Small intestine (tissue), 7 donors: ENCODE measurements at regions not wholly inside any gene's neighbourhood (a gene's known extent, or its start where the extent isn't known, plus 50 kb on each side); places are given as distances from the start of the nearest gene placed in this dataset.
"Not testable (repeated sequence)": the region's sequence is repeated elsewhere in the genome, so short reads cannot be mapped to it uniquely, and the experiment has no call there.

Experiments
- DNase-seq, 2 donors: peaks; one replicate each; pipeline versions ENCODE4 v3.0.0 to v3.0.0-alpha.2; 2013
- FAIRE-seq: peaks from 2 replicates; lab custom pipeline; 2012; peaks lifted over from hg19 to GRCh38; lab: Jason Lieb, UNC
- H3K27ac ChIP-seq, 3 donors: one replicate each; pipeline ENCODE4 v1.5.1; 2013; ENCODE audit warnings: low read length in 2 of 3, mild to moderate bottlenecking in 2 of 3, control low read depth in 1 of 3, inconsistent platforms in 1 of 3, low read depth in 1 of 3, moderate library complexity in 1 of 3
- H3K27me3 ChIP-seq, 3 donors: one replicate each; pipeline ENCODE4 v1.6.1; 2013; ENCODE audit warnings: low read length in 3 of 3, inconsistent platforms in 1 of 3; ENCODE audit not compliant: control insufficient read depth in 3 of 3, insufficient read depth in 3 of 3
- H3K36me3 ChIP-seq, 3 donors: one replicate each; pipeline ENCODE4 v1.6.1; 2013; ENCODE audit warnings: low read length in 3 of 3, inconsistent platforms in 1 of 3, low read depth in 1 of 3, mild to moderate bottlenecking in 1 of 3, moderate library complexity in 1 of 3; ENCODE audit not compliant: control insufficient read depth in 3 of 3, insufficient read depth in 2 of 3
- H3K4me1 ChIP-seq, 3 donors: one replicate each; pipeline ENCODE4 v1.6.1; 2013; ENCODE audit warnings: low read length in 2 of 3, inconsistent platforms in 1 of 3, low read depth in 1 of 3, mild to moderate bottlenecking in 1 of 3, moderate library complexity in 1 of 3; ENCODE audit not compliant: control insufficient read depth in 3 of 3, insufficient read depth in 2 of 3
- H3K4me3 ChIP-seq, 3 donors: one replicate each; pipeline ENCODE4 v1.5.1; 2013; ENCODE audit warnings: low read length in 3 of 3, control low read depth in 1 of 3, inconsistent platforms in 1 of 3, low read depth in 1 of 3, mild to moderate bottlenecking in 1 of 3, moderate library complexity in 1 of 3
- H3K9me3 ChIP-seq, 2 donors: one replicate each; pipeline ENCODE4 v1.6.1; 2013; ENCODE audit warnings: low read depth in 1 of 2, low read length in 1 of 2; ENCODE audit not compliant: control insufficient read depth in 2 of 2, insufficient read depth in 1 of 2
- WGBS, 3 donors: extraction: QIAGEN DNeasy Blood & Tissue Kit; methylation state at CpG; one replicate each; pipeline ENCODE4 v1.1.7; 2013; 5-methylcytosine and 5-hydroxymethylcytosine counted together
- donor health status: healthy with polysubstance abuse.
- donor health status: control.
- donor health status: control.
- donor health status: Bipolar disorder and iron deficiency.
- donor health status: healthy.

DNA sequence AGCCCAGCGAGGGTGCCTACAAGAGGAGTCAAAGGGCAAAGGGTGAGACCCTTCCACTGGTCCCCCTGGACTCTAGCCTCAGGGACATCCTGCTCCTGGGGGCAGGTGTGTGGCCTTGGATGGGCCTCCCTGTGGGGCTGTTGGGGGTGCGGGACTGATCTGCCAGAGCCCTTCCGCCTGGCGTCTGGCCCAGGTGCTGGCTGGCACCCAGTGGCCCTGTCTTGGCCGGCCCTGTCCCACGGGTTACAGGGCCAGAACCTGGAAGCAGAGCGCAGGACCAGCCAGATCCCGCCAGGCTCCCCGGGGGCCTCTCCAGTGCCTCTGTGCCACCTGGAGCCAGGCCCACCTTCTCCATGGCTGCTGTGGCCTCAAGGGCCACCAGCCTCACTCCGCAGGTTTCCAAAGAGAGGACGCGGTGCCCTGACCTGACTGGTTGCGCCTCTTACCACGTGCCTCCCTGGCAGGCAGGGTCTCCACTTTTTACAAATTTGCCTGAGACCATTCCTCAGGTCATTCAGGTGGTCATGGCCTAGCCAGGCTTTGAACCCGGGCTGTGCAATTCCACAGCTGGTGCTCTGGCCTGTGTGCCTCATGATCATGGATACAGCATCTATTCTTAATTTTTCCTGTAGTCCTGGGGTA, 444.8 kb downstream of the SPATA31D1 start:
- not testable (repeated sequence) for H3K4me1 ChIP-seq, H3K27ac ChIP-seq, H3K27me3 ChIP-seq, FAIRE-seq, DNase-seq, H3K4me3 ChIP-seq, H3K36me3 ChIP-seq
- H3K9me3 ChIP-seq = peaks cover 0 to 25% of the 10 kb centered on the region in 2 donors
- WGBS, 3 donors = 91 to 94% (median 91%) methylated on average over 15 of the region's 15 CpGs

DNA sequence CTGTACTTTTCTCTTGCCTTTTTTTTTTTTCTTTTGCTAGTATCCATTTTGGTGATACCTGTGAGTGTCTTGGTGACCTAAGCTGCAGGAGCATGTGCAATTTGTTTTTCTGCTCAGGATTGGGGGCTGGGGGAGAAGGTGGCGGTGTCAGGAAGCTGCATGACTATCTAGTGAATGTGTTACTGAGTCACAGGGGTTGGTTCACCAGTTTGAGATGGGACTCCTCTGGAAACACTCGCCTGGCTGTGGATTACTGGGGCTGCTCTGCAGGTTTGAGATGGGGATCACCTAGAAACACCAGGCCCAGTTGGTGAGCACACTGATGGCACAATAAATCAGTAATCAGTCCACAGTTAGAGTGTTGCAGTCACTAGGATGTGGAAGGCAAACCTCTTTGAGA, 447.9 kb downstream of the SPATA31D1 start:
- no peak for FAIRE-seq
- no peak overlapping the region for H3K4me3 ChIP-seq
- 82 to 90% (median 90%) methylated on average over 2 of the region's 2 CpGs for WGBS, 3 donors

DNA sequence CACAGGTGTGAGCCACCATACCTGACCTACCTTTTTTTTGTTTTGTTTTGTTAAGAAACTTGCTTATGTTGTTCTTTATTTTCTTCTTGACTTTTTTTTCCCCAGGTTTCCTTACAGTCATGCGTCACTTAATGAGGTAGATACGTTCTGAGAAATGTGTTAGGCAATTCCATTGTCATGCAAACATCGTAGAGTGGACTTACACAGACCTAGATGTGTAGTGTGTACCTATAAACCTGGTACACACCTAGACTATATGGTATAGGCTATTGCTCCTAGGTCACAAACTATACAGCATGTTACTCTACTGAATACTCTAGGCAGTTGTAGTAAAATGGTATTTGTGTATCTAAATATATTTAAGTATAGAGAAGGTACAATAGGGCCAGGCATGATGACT, 448.6 kb downstream of the SPATA31D1 start:
- 84 to 99% (median 90%) methylated on average over 3 of the region's 3 CpGs for WGBS, 3 donors
- H3K27ac ChIP-seq, H3K4me3 ChIP-seq, DNase-seq, H3K4me1 ChIP-seq, H3K36me3 ChIP-seq, FAIRE-seq, H3K27me3 ChIP-seq: not testable (repeated sequence)
- H3K9me3 ChIP-seq = peaks cover 0 to 34% of the 10 kb centered on the region in 2 donors

More for the DNA sequence above, 447.9 kb downstream of the SPATA31D1 start:
- Histone ChIP-seq H3K27ac (no peak overlapping the region), H3K36me3 (no peaks in the 10 kb centered on the region), H3K9me3 (peaks cover 0 to 37% of the 10 kb centered on the region in 2 donors), H3K27me3 (no peaks in the 10 kb centered on the region), H3K4me1 (no peaks in the 10 kb centered on the region)
- no peak for DNase-seq

DNA sequence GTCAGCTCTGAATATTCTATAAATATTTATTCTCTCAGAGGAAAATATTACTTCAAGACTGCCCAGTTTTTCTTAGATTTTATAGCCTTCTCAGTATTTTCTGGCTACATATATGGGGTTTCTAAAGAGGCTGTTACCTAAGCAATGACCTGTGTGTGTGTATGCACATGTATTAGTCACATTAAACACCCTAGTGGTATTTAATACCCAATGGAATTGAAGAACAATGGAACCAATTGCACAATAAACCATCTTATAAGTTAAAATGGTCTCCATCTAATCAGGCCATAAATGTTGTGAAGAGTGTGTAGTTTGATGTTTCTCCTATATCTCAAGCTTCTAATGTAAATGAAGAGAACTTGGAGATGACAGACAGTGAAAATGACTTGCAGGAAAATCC, 450.0 kb downstream of the SPATA31D1 start:
- Histone ChIP-seq H3K4me3 (no peak overlapping the region), H3K27ac (no peak overlapping the region), H3K9me3 (peaks cover 0 to 29% of the 10 kb centered on the region in 2 donors), H3K27me3 (no peaks in the 10 kb centered on the region), H3K4me1 (no peaks in the 10 kb centered on the region), H3K36me3 (no peaks in the 10 kb centered on the region)
- DNase-seq = no peak
- no peak for FAIRE-seq

DNA sequence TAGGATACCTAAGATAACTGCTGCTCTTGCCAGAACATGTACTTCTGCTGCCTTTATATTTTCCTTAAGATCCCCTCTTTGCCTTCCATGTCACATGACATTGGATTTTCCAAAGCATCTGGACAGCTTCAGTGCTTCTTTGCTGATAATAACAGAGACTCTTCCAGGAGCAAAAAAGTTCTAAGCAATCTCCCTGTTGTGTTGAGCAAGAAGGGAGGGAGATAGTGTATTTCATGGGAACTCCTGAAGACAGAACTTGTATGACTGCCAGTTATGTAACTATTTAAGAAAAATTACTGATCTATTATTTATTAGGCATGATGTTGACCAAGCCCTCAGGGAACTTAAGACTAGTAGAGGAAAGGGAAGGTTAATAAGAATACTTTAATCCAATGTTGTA, 454.7 kb downstream of the SPATA31D1 start:
- Histone ChIP-seq H3K27me3 (no peaks in the 10 kb centered on the region), H3K4me3 (no peak overlapping the region), H3K36me3 (no peaks in the 10 kb centered on the region), H3K9me3 (peaks cover 0 to 33% of the 10 kb centered on the region in 2 donors), H3K4me1 (no peaks in the 10 kb centered on the region), H3K27ac (no peak overlapping the region)
- no peak for DNase-seq
- FAIRE-seq = no peak

DNA sequence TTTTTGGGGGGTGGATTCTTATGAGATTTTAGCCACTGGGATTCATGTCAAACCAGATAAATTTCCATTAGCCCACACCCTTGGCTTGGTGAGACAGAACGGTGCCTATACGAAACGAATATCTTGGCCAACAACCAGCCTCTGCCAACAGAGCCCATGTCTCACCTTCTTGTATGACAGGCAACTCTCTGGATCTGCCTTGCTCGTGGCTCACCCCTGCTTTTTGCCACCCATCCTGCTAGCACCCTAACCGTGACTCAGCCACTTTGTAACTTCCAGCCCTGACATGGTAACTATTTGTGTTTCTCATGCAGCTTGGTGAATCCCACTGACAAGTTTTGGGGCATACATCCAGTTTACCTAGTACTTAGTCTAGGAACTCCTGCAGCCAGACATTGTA, 457.0 kb downstream of the SPATA31D1 start:
- Histone ChIP-seq H3K27ac (no peak overlapping the region), H3K36me3 (no peaks in the 10 kb centered on the region), H3K4me3 (no peak overlapping the region), H3K4me1 (no peaks in the 10 kb centered on the region), H3K9me3 (peaks cover 0 to 24% of the 10 kb centered on the region in 2 donors), H3K27me3 (no peaks in the 10 kb centered on the region)
- WGBS, 3 donors = 72 to 85% (median 81%) methylated on average over 5 of the region's 5 CpGs
- no peak for FAIRE-seq
- DNase-seq = no peak

DNA sequence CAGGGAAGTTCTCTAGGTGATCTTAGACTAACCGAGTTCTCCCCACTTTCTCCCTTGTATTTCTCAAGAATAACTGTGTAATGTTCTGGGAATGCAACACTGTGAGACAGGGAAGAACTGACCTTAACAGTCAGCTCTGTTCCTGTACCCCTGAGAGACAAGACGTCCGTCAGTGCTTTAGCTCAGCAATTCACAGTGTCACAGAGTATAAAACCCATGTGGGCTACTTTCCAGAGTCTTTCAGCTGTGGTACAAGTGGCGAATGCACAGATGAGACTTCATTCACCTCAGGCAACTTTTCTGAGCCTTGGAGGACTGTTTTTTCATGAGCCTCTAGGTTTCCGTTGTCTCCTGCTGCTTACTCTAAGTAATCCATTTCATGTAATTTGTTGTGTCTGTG, 458.8 kb downstream of the SPATA31D1 start:
- Histone ChIP-seq H3K4me3 (no peak overlapping the region), H3K9me3 (peaks cover 0 to 12% of the 10 kb centered on the region in 2 donors), H3K36me3 (no peaks in the 10 kb centered on the region), H3K27ac (no peak overlapping the region), H3K4me1 (no peaks in the 10 kb centered on the region), H3K27me3 (no peaks in the 10 kb centered on the region)
- no peak for DNase-seq
- 87 to 90% (median 89%) methylated on average over 5 of the region's 5 CpGs for WGBS, 3 donors
- FAIRE-seq = no peak

DNA sequence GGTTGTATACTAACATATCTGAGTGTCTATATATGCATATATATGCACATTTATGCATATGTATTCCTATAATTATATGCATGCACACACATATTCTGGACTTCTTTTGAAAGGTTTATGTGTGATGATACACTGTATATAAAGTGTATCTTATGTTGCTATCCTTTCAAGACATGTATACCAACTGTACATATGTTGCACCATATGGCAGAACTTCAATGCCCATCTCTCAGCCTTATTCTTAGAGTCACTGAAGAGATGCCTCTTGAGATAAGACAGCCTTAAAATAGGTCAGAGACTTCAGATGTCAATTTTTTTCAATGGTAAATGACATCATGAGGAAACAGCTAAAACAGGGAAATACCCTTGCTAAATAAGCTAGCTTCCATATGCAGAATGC, 461.4 kb downstream of the SPATA31D1 start:
- Histone ChIP-seq H3K9me3 (peaks cover 0 to 15% of the 10 kb centered on the region in 2 donors), H3K4me1 (no peaks in the 10 kb centered on the region), H3K4me3 (no peak overlapping the region), H3K27ac (no peak overlapping the region), H3K27me3 (no peaks in the 10 kb centered on the region), H3K36me3 (no peaks in the 10 kb centered on the region)
- FAIRE-seq = no peak
- no peak for DNase-seq
